Nephron (organoid): ENCODE measurements at regions not wholly inside any gene's neighbourhood (a gene's known extent, or its start where the extent isn't known, plus 50 kb on each side); places are given as distances from the start of the nearest gene placed in this dataset.
"Not testable (repeated sequence)": the region's sequence is repeated elsewhere in the genome, so short reads cannot be mapped to it uniquely, and the experiment has no call there.

Experiments
- H3K27ac Mint-ChIP-seq, 3 experiments: 2 replicates each; pipeline ENCODE4 v1.8.0; 2020; ENCODE audit warnings: mixed read lengths in 3 of 3, mild to moderate bottlenecking in 2 of 3, moderate library complexity in 1 of 3
- H3K27me3 Mint-ChIP-seq: 2 replicates; pipeline ENCODE4 v1.8.0; 2021; ENCODE audit warnings: low read depth, mild to moderate bottlenecking, moderate library complexity, mixed read lengths
- H3K36me3 Mint-ChIP-seq: 2 replicates; pipeline ENCODE4 v1.8.0; 2020; ENCODE audit warnings: low read depth, mixed read lengths
- H3K4me1 Mint-ChIP-seq: 2 replicates; pipeline ENCODE4 v1.8.0; 2020; ENCODE audit warnings: mixed read lengths
- H3K4me3 Mint-ChIP-seq, 3 experiments: 2 replicates each; pipeline ENCODE4 v1.8.0; 2020; ENCODE audit warnings: mild to moderate bottlenecking in 3 of 3, mixed read lengths in 3 of 3, moderate library complexity in 2 of 3
- H3K9me3 Mint-ChIP-seq: 2 replicates; pipeline ENCODE4 v1.8.0; 2020; ENCODE audit warnings: mixed read lengths
- TF ChIP-seq, protein P1 (sequence below), 3 experiments: fragments of 200-600 bp; sonication (generic); IDR thresholded peaks; one replicate each; pipeline ENCODE4 v1.5.0; 2021; ENCODE audit warnings: antibody characterized with exemption in 3 of 3; ENCODE audit not compliant: unreplicated experiment in 3 of 3

DNA sequence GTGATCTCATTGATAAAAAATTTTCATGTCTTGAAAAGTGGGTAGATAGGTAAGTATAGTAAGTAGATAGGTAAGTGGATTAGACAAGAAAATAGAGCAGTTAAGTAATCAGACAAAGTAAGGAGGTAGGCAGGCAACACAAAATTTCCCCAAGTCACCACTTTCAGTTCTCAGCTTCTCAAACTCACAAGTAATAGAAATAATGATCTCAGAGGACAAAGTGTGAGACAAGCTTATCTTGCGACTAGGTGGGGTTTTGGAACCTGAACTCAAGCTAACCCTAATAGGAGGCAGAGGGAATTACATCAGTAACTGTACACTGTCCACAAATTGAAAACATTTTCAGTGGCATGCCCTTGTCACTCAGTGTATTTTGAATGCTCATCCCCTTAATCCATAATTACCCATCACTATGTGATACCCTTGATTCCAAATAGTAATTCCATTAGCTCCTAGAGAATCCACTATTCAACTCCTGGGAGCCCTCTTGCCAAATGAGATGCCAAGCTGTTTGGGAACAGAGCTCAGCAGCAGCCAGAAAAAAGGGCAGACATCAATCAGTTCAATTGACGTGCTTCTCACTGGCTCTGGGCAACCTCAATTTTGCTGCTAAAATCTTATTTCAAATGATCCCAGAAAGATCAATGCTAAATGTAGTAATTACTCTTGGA lies 703.2 kb downstream of the XPNPEP1 start:
- Mint-ChIP-seq H3K4me3 (no peak overlapping the region), H3K27me3 (peaks cover 5% of the 10 kb centered on the region), H3K9me3 (no peaks in the 10 kb centered on the region), H3K27ac (no peak overlapping the region), H3K36me3 (no peaks in the 10 kb centered on the region), H3K4me1 (no peaks in the 10 kb centered on the region)
- TF ChIP-seq, protein P1, sequence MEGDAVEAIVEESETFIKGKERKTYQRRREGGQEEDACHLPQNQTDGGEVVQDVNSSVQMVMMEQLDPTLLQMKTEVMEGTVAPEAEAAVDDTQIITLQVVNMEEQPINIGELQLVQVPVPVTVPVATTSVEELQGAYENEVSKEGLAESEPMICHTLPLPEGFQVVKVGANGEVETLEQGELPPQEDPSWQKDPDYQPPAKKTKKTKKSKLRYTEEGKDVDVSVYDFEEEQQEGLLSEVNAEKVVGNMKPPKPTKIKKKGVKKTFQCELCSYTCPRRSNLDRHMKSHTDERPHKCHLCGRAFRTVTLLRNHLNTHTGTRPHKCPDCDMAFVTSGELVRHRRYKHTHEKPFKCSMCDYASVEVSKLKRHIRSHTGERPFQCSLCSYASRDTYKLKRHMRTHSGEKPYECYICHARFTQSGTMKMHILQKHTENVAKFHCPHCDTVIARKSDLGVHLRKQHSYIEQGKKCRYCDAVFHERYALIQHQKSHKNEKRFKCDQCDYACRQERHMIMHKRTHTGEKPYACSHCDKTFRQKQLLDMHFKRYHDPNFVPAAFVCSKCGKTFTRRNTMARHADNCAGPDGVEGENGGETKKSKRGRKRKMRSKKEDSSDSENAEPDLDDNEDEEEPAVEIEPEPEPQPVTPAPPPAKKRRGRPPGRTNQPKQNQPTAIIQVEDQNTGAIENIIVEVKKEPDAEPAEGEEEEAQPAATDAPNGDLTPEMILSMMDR (IDR thresholded peaks at IDR 0.05; ENCODE audit: unreplicated experiment in 3 of 3): no peak

DNA sequence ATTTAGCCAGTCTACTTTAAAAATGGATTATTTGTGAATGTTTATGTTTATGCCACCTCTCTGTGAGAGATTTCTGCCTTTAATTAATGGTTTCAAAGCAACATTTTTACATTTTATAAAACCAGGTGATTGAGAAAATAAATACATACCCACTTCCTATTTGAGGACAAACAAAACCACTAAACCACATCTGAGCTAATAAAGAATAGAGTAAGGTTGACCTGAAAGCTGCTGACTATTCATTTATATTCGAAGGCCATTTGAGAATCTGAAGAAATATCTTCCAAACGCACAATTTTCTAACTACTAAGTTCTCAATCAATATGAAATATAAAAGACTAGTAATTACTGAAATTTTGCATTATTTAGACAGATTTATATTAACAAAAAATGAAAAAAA lies 705.1 kb downstream of the XPNPEP1 start:
- Mint-ChIP-seq H3K27ac (no peak overlapping the region), H3K27me3 (peaks cover 5% of the 10 kb centered on the region), H3K4me1 (no peaks in the 10 kb centered on the region), H3K4me3 (no peak overlapping the region), H3K9me3 (no peaks in the 10 kb centered on the region), H3K36me3 (no peaks in the 10 kb centered on the region)
- TF ChIP-seq, protein P1 (IDR thresholded peaks at IDR 0.05; ENCODE audit: unreplicated experiment in 3 of 3): no peak

DNA sequence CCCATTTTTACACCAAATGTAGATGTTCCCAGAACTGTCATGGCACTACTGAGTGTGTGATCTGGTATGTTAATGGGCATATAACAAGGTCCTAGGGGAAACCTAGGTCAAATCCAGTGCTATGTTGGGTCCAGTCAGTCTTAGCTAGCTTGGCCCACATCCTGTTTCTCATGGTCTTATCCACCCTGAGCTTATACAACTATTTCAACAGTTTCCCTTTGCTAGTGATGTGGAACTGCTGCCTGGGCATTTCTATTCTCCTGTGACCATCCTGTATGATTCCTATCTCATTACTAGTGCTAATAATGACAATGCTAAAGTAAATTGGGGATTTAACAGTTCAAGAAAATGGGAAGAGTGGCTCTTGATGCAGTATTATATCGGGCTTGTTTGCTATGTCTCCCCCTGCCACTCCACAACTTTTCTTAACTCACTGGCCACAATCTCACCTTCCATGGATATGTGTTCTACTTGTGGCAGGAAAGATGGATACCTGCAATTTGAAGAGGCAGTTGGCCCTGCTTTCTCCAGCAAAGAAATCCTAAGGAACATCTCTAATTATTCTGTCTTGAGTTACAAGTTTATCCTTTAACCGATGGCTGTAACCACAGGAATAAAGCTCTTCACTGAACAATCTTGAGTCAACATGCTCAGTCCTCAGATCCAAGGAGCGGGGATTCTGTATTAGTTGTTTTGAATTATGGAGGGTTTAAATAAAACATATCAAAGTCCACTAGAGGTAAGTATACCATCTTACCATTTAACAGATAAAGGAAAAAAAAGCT lies 707.8 kb downstream of the XPNPEP1 start:
- Mint-ChIP-seq H3K9me3 (peaks cover 3% of the 10 kb centered on the region), H3K36me3 (no peaks in the 10 kb centered on the region), H3K4me3 (no peak overlapping the region), H3K4me1 (no peaks in the 10 kb centered on the region), H3K27me3 (no peaks in the 10 kb centered on the region), H3K27ac (peak overlapping the region in 1 of 3 experiments; percentile 12)
- TF ChIP-seq, protein P1 (IDR thresholded peaks at IDR 0.05; ENCODE audit: unreplicated experiment in 3 of 3): no peak

DNA sequence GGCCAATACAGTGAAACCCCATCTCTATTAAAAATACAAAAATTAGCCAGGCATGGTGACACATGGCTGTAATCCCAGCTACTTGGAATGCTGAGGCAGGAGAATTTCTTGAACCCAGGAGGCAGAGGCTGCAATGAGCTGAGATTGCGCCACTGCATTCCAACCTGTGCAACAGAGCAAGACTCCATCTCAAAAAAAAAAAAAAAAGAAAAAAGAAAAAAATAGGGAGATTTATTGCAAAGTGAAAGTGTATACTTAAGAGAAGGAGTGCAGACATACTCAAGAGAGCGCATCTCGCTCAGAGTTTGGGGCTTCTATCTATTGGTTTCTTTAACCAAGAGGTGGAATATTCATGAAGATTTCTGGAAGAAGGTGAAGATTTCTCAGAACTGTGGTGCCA lies 708.4 kb downstream of the XPNPEP1 start:
- not testable (repeated sequence) for H3K4me3 Mint-ChIP-seq, H3K27ac Mint-ChIP-seq, H3K9me3 Mint-ChIP-seq, H3K36me3 Mint-ChIP-seq, H3K27me3 Mint-ChIP-seq, H3K4me1 Mint-ChIP-seq

- Mint-ChIP-seq H3K27me3 (peaks cover 4% of the 10 kb centered on the region), H3K36me3 (no peaks in the 10 kb centered on the region), H3K4me3 (no peak overlapping the region), H3K9me3 (peaks cover 3% of the 10 kb centered on the region), H3K27ac (no peak overlapping the region), H3K4me1 (no peaks in the 10 kb centered on the region)
- TF ChIP-seq, protein P1 (IDR thresholded peaks at IDR 0.05; ENCODE audit: unreplicated experiment in 3 of 3): no peak
These were observed 716.0 kb downstream of the XPNPEP1 start for GRCh38 chr10:109207361-109207760.

DNA sequence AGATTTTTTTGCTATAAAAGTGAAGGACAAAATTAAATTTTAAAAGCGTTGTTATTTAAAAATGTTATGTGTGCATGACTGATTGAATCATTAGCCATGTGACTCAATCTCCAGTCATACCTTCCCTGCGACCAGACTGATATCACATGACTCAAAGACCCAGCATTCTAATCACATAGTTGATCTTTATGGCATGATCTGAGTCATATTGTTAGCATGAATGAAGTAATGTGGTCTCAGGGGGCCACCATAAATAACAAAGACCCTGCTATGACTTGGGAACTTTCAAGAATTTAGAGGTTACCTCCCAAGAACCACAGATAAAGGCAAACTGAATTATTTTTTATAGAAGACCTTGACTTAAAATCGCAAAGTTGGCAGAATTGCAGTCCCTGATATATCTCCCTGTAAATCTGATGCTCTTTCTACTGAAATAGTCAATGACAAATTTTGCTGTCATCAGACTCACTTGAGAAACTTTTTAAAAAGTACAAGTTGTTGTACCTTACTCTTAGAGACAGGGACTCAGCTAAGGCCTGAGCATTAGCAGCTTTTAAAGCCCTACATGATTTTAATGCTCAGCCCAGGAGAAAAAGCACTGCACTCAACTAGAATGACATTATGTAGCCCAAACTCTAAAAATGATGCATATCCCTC lies 717.3 kb downstream of the XPNPEP1 start:
- Mint-ChIP-seq H3K9me3 (peaks cover 3% of the 10 kb centered on the region), H3K36me3 (no peaks in the 10 kb centered on the region), H3K27me3 (peaks cover 4% of the 10 kb centered on the region), H3K27ac (no peak overlapping the region), H3K4me1 (no peaks in the 10 kb centered on the region), H3K4me3 (no peak overlapping the region)
- TF ChIP-seq, protein P1 (IDR thresholded peaks at IDR 0.05; ENCODE audit: unreplicated experiment in 3 of 3): no peak
